ENCODE measurements at regions not wholly inside any gene's neighbourhood (a gene's known extent, or its start where the extent isn't known, plus 50 kb on each side); places are given as distances from the start of the nearest gene placed in this dataset.
"Not testable (repeated sequence)": the region's sequence is repeated elsewhere in the genome, so short reads cannot be mapped to it uniquely, and the experiment has no call there.

- no peak for TF ChIP-seq CTCF (IDR thresholded peaks at IDR 0.05; ENCODE audit: borderline replicate concordance, extremely low read depth, insufficient read depth)
- H3K36me3 ChIP-seq (ENCODE audit: control insufficient read depth in 2 of 3, insufficient read depth in 3 of 3, low read length in 3 of 3): no peaks in the 10 kb centered on the region
- intact Hi-C loops (cut with DNase I): no loop called here
- peaks cover 0 to 6% (median 0%) of the 10 kb centered on the region in 3 donors for H3K9me3 ChIP-seq (ENCODE audit: control insufficient read depth in 2 of 3, insufficient read depth in 1 of 3, low read length in 3 of 3)
- no peaks in the 10 kb centered on the region for H3K4me1 ChIP-seq (ENCODE audit: control insufficient read depth in 2 of 3, insufficient read depth in 2 of 3, low read depth in 1 of 3, low read length in 3 of 3)
- H3K4me3 ChIP-seq (ENCODE audit: low read length in 3 of 3): no peak overlapping the region
- H3K27ac ChIP-seq (ENCODE audit: low read depth in 2 of 2, low read length in 2 of 2): no peak overlapping the region
- no peak overlapping the region for H3K9ac ChIP-seq (ENCODE audit: low read length in 3 of 3)
- no peak for DNase-seq
- no peaks in the 10 kb centered on the region for H3K27me3 ChIP-seq (ENCODE audit: control insufficient read depth, insufficient read depth, low read length)
- FAIRE-seq: no peak
These were observed 225.9 kb downstream of the EMX2 start for GRCh38 chr10:117768333-117769042.

- DNase-seq (peak in 2 of 5 donors; percentile 57 to 68), FAIRE-seq (peak; percentile 74)
- no peaks in the 10 kb centered on the region for H3K27me3 ChIP-seq (ENCODE audit: control insufficient read depth, insufficient read depth, low read length)
- no peaks in the 10 kb centered on the region for H3K36me3 ChIP-seq (ENCODE audit: control insufficient read depth in 2 of 3, insufficient read depth in 3 of 3, low read length in 3 of 3)
- TF ChIP-seq CTCF (IDR thresholded peaks at IDR 0.05; ENCODE audit: borderline replicate concordance, extremely low read depth, insufficient read depth): no peak
- H3K9me3 ChIP-seq (ENCODE audit: control insufficient read depth in 2 of 3, insufficient read depth in 1 of 3, low read length in 3 of 3): peaks cover 0 to 6% (median 0%) of the 10 kb centered on the region in 3 donors
- no peak overlapping the region for H3K9ac ChIP-seq (ENCODE audit: low read length in 3 of 3)
- H3K27ac ChIP-seq (ENCODE audit: low read depth in 2 of 2, low read length in 2 of 2): peak overlapping the region; percentile 65 to 78
- peaks cover 3 to 23% (median 16%) of the 10 kb centered on the region in 3 donors for H3K4me1 ChIP-seq (ENCODE audit: control insufficient read depth in 2 of 3, insufficient read depth in 2 of 3, low read depth in 1 of 3, low read length in 3 of 3)
- H3K4me3 ChIP-seq (ENCODE audit: low read length in 3 of 3): peak overlapping the region in 2 of 3 donors; percentile 23 to 44
- intact Hi-C loops (cut with DNase I): no loop called here
These were observed 233.0 kb downstream of the EMX2 start for GRCh38 chr10:117775526-117775925.

GRCh38 chr10:117777222-117777621 lies 234.7 kb downstream of the EMX2 start:
- intact Hi-C loops (cut with DNase I); FAIRE-seq; H3K36me3 ChIP-seq (ENCODE audit: control insufficient read depth in 2 of 3, insufficient read depth in 3 of 3, low read length in 3 of 3); H3K9ac ChIP-seq (ENCODE audit: low read length in 3 of 3); H3K4me3 ChIP-seq (ENCODE audit: low read length in 3 of 3); H3K27me3 ChIP-seq (ENCODE audit: control insufficient read depth, insufficient read depth, low read length); H3K9me3 ChIP-seq (ENCODE audit: control insufficient read depth in 2 of 3, insufficient read depth in 1 of 3, low read length in 3 of 3): not testable (repeated sequence)
- DNase-seq: peak in 2 of 5 donors; percentile 36 to 49
- peak overlapping the region; percentile 48 to 78 for H3K27ac ChIP-seq (ENCODE audit: low read depth in 2 of 2, low read length in 2 of 2)
- H3K4me1 ChIP-seq (ENCODE audit: control insufficient read depth in 2 of 3, insufficient read depth in 2 of 3, low read depth in 1 of 3, low read length in 3 of 3): peaks cover 6 to 30% (median 27%) of the 10 kb centered on the region in 3 donors

- no peak overlapping the region for H3K27ac ChIP-seq (ENCODE audit: low read depth in 2 of 2, low read length in 2 of 2)
- intact Hi-C loops (cut with DNase I): no loop called here
- no peak for TF ChIP-seq CTCF (IDR thresholded peaks at IDR 0.05; ENCODE audit: borderline replicate concordance, extremely low read depth, insufficient read depth)
- DNase-seq (no peak), FAIRE-seq (no peak)
- no peaks in the 10 kb centered on the region for H3K27me3 ChIP-seq (ENCODE audit: control insufficient read depth, insufficient read depth, low read length)
- no peak overlapping the region for H3K4me3 ChIP-seq (ENCODE audit: low read length in 3 of 3)
- no peak overlapping the region for H3K9ac ChIP-seq (ENCODE audit: low read length in 3 of 3)
- peaks cover 6 to 34% (median 29%) of the 10 kb centered on the region in 3 donors for H3K4me1 ChIP-seq (ENCODE audit: control insufficient read depth in 2 of 3, insufficient read depth in 2 of 3, low read depth in 1 of 3, low read length in 3 of 3)
- H3K36me3 ChIP-seq (ENCODE audit: control insufficient read depth in 2 of 3, insufficient read depth in 3 of 3, low read length in 3 of 3): no peaks in the 10 kb centered on the region
- peaks cover 0 to 6% (median 0%) of the 10 kb centered on the region in 3 donors for H3K9me3 ChIP-seq (ENCODE audit: control insufficient read depth in 2 of 3, insufficient read depth in 1 of 3, low read length in 3 of 3)
These were observed 235.7 kb downstream of the EMX2 start for GRCh38 chr10:117778241-117778640.
